Dermis blood vessel endothelial cell (primary cell): ENCODE measurements at regions not wholly inside any gene's neighbourhood (a gene's known extent, or its start where the extent isn't known, plus 50 kb on each side); places are given as distances from the start of the nearest gene placed in this dataset.
"Not testable (repeated sequence)": the region's sequence is repeated elsewhere in the genome, so short reads cannot be mapped to it uniquely, and the experiment has no call there.

Experiments
- DNase-seq: peaks from one replicate; pipeline ENCODE4 v3.0.0; 2010

DNA sequence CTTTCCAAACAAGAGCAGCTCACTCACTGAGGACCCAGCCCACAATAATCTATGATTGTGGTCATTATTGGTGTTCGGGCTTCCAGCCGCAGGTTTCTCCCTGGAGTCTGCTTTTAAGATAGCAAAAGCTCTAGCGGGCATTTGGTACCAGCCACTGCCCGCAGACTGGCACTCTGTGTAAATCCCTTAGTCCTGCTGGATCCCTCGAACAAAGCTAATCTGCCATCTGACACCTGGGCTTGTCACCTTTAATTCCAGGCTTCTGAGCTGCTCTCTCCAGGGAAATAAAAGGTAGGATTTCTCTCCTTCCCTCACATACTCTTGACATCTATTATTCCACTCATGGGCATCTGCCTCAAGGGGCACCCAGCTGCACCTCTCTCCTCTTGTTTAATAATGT, 158.7 kb downstream of the PDCD6IP start:
- no peak for DNase-seq

- no peak for DNase-seq
Observed at GRCh38 chr3:33958661-33959060, 160.2 kb downstream of the PDCD6IP start.

DNA sequence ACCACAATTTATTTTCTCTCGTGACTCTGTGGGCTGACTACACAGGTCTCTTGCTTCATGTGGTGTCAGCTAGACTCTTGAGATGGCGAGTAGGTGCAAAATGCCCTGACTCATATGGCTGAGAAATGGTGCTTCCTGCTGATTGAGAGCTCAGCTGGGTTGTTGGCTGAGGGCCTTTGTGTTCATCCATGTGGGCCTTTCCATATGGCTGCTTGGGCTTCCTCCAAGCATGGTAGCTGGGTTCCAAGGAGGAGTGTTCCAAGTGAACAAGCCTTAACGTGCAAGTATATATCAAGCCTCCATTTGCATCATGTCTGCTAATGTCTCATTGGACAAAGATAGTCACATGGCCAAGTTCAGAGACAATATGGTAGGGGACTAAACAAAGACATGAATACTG, 164.0 kb downstream of the PDCD6IP start:
- no peak for DNase-seq

DNA sequence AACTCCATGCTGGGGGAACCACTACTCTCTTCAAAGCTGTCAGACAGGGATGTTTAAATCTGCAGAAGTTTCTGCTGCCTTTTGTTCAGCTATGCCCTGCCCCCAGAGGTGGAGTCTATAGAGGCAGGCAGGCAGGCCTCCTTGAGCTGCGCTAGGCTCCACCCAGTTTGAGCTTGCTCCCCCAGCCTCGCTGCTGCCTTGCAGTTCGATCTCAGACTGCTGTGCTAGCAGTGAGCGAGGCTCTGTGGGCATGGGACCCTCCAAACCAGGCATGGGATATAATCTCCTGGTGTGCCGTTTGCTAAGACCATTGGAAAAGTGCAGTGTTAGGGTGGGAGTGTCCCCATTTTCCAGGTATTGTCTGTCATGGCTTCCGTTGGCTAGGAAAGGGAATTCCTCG, 171.8 kb downstream of the PDCD6IP start:
- not testable (repeated sequence) for DNase-seq

GRCh38 chr3:33971055-33971454, 172.6 kb downstream of the PDCD6IP start:
- no peak for DNase-seq

- no peak for DNase-seq
Observed at GRCh38 chr3:33975463-33975862, 177.0 kb downstream of the PDCD6IP start.

GRCh38 chr3:33977227-33977626, 178.8 kb downstream of the PDCD6IP start:
- no peak for DNase-seq

DNA sequence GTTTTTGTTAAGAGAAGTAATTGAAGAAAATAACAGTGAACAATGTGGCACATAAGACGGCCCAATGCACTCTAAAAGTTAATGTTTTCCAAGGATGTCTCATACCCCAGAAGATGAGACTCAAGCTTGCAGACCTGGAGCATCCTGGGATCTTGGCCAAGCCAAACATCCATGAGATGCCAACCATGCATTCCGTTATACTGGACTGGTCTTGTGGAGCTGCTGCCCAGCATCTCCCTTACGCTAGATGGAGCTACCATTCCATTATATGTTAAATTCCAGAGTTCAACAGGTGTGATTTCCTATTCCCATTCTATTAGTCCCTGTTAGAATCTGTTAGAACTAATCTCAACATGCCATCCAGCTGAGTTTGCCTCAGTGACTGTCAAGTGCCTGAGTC, 181.8 kb downstream of the PDCD6IP start:
- peak; percentile 40 for DNase-seq

DNA sequence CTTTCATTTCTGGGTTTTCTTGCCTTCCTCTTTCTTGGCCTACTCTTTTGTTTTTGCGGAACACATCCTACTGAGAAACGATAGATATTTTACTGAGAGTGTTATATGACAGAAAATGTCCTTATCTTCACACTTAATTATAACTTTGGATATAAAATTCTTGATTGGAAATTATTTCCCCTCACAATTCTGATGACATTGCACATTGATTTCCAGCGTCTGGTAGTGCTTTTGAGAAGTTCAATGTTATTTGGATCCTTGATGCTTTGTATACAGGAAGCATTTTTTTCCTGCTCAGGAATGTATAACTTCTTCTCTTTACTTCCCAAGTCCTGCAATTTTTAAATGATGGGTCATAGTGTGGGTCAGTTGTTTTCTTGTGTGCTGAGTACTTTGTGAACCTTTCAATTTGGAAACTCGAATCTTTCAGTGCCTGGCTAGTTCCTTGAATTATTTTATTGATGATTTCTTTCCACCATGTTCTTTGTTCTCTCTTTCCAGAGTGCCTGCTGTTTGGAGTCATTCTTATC, 183.9 kb downstream of the PDCD6IP start:
- no peak for DNase-seq

DNA sequence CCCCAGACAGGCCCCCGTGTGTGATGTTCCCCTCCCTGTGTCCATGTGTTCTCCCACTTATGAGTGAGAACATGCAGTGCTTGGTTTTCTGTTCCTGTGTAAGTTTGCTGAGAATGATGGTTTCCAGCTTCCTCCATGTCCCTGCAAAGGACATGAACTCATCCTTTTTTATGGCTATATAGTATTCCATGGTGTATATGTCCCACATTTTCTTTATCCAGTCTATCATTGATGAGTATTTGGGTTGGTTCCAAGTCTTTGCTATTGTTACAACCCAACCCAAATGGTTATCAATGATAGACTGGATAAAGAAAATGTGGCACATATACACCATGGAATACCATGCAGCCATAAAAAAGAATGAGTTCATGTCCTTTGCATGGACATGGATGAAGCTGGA, 184.5 kb downstream of the PDCD6IP start:
- not testable (repeated sequence) for DNase-seq

GRCh38 chr3:33989229-33989628, 190.8 kb downstream of the PDCD6IP start:
- no peak for DNase-seq

DNA sequence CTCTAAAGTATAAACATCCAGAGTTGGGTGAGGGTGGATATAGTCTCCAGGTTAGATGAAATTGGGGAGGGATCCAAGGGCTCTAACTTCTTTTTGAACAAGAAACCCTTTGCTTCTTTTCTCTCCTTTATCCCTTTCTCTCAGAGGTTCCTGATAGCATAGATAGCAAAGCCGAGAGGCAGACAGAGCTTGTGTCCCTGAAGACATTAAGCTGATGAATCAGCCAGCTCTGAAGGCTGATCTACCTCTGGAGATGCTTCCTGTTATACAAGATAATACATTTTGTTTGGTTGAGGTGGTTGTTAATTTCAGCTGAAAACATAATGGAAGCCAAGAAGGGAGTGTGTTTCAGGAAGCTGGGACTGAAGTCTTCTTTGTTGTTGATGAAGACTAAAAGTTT, 193.2 kb downstream of the PDCD6IP start:
- DNase-seq, result no peak

DNA sequence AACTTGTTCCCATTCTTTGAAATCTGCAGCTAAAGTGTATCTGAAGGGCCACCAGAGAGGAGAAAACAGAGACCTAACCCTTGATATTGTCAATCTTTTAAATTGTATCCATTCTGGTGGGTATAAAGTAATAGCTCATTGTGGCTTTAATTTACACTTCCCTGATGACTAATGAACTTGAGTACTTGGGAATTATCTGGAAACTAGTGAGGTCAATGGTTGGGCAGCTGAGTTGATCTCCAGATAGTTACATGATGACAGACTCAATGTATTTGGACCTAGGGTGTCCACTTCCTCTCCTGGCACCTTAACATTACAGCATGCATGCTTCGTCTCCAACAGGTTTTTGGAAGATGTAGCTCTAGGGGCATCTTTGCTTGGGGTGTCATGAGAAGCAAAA, 195.2 kb downstream of the PDCD6IP start:
- DNase-seq, result no peak

DNA sequence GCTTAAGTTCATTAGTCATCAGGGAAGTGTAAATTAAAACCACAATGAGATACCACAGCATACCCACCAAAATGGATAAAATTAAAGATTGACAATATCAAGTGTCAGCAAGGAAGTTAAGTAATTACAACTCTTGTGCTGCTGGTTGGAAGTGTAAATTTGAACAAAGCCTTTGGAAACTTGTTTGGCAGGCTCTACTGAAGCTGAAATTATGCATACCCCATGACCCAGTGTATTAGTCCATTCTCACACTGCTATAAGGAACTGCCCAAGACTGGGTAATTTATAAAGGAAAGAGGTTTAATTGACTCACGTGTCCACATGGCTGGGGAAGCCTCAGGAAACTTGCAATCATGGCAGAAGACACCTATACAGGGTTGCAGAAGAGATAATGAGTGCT, 196.1 kb downstream of the PDCD6IP start:
- DNase-seq, result no peak

DNA sequence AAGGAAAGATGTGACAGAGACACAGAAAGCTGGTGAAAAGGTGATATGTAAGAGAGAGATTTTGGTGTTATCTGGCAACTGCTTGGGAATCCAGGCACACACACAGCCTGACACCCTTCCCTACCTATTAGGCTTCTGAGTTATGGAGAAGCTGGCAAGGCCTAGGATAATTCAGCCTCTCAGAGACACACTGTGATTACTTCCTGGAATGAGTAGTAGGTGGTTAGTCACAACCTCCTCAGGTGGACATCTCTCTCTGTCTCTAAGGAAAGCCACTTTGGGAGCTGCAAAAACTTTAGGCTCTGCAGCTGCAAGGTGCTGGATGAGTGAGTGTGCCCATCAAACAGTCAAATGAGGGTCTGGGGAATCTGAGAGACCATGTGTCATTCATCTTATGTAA, 201.9 kb downstream of the PDCD6IP start:
- DNase-seq, result no peak

GRCh38 chr3:34001022-34001421, 202.6 kb downstream of the PDCD6IP start:
- no peak for DNase-seq

- no peak for DNase-seq
Observed at GRCh38 chr3:34001990-34002389, 203.6 kb downstream of the PDCD6IP start.

GRCh38 chr3:34002569-34003100, 204.2 kb downstream of the PDCD6IP start:
- DNase-seq, result no peak

GRCh38 chr3:34005886-34006285, 207.5 kb downstream of the PDCD6IP start:
- DNase-seq, result no peak

DNA sequence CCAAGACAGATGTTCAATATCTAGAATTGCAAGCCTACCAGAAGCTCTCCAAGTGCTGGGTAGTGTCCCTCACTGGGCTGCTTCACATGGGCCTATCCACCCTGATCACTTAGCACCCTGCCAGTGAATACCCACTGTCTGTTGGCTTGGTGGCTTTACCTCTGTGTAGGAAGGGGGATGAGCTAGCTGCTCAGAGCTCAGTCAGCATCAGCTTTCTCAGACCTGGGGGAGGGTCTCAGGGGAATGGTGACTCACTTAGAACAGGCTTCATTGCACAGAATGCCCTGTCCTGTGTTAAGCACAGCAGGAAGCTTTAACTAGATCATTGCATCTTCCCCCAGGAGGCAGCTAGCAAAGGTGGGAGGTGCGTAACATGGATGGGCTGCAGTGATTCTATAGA, 209.8 kb downstream of the PDCD6IP start:
- DNase-seq, result no peak

GRCh38 chr3:34008836-34009809, 210.7 kb downstream of the PDCD6IP start:
- DNase-seq, result no peak

DNA sequence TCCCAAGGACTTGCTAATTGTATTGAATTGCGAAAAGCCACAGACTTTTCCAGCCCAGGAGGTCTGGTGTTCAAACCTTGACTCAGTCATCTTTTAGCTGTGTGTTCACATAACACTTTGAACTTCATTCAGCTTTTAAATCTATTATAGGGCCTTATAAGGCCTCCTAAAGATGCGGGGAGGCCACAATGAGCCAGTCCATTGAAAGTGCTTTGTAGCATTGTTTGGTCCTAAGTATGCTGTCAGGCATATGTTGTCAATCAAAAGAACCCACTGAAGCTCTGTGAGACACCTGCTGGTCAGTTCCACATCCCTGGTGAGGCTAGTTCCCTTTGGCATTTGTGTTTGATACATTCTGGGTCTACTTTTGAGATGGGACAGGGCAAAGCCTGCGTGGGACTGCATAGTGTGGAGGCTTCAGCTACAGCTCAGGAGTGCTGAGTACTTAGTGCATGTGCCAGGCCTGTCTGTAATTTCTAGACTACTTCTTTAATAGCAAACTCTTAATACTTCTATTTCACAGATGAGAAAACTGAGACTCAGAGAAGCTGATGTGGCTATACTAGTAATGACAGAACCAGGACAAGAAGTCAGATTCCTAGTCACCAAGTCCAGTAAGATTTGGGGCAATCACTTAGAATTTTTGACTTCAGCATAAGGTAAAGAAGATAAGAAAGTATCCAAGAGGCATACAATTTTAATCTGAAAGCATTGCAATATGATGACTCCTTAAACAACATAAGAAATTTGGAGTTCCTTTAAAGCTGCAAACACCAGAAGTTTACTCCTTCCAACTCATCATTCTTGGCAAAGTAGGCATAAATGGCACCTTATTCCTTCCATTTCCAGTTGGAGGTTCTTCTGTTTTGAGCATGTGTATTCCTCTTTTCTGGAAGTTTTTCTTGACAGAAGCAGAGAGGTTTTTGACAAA, 213.0 kb downstream of the PDCD6IP start:
- peak; percentile 32 for DNase-seq

DNA sequence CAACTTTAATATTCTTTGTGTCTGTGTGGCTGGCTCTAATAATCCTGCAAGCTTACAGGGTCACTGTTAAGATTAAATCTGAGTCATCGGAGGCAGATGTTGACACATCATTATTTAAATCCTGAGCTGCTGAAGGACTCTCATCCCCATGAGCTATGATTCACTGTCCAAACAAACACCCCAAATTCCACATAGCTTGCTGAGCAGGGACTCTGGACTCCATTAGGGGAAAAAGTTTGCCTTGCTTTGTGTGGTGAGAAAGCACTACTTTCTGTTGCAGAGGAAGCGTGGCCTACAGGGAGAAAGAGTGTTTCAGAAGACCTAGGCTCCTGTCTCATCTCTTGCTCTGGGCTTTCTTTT, 213.7 kb downstream of the PDCD6IP start:
- DNase-seq, result peak; percentile 61
